GM10266 (cell line): ENCODE measurements at regions not wholly inside any gene's neighbourhood (a gene's known extent, or its start where the extent isn't known, plus 50 kb on each side); places are given as distances from the start of the nearest gene placed in this dataset.
"Not testable (repeated sequence)": the region's sequence is repeated elsewhere in the genome, so short reads cannot be mapped to it uniquely, and the experiment has no call there.

Experiments used
- DNase-seq: peaks from one replicate; pipeline ENCODE4 v3.0.0; 2012; ENCODE audit errors: extremely low spot score
- TF ChIP-seq, protein P1 (sequence below): IDR thresholded peaks from 2 replicates; pipeline ENCODE4 v1.5.1; 2012; ENCODE audit warnings: mild to moderate bottlenecking, low read depth; ENCODE audit not compliant: control insufficient read depth, insufficient read depth; ENCODE audit errors: missing control alignments

DNA sequence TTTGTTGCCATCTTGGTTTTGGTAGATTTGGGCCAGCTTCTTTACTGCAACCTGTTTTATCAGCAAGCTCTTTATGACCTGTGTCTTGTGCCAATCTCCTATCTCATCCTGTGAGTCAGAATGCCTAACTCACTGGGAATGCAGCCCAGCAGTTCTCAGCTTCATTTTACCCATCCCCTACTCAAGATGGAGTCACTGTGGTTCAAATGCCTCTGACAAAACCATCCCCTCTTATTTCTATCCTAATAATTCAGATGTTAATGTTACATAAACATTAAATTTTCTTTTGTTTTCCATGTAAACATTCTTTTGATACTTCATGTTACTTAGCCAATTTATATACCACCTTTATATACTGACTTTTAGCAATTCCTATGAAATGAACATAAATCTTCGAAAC lies 746.3 kb downstream of the CDH18 start:
- no peak for DNase-seq
- TF ChIP-seq, protein P1, sequence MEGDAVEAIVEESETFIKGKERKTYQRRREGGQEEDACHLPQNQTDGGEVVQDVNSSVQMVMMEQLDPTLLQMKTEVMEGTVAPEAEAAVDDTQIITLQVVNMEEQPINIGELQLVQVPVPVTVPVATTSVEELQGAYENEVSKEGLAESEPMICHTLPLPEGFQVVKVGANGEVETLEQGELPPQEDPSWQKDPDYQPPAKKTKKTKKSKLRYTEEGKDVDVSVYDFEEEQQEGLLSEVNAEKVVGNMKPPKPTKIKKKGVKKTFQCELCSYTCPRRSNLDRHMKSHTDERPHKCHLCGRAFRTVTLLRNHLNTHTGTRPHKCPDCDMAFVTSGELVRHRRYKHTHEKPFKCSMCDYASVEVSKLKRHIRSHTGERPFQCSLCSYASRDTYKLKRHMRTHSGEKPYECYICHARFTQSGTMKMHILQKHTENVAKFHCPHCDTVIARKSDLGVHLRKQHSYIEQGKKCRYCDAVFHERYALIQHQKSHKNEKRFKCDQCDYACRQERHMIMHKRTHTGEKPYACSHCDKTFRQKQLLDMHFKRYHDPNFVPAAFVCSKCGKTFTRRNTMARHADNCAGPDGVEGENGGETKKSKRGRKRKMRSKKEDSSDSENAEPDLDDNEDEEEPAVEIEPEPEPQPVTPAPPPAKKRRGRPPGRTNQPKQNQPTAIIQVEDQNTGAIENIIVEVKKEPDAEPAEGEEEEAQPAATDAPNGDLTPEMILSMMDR, result no peak

DNA sequence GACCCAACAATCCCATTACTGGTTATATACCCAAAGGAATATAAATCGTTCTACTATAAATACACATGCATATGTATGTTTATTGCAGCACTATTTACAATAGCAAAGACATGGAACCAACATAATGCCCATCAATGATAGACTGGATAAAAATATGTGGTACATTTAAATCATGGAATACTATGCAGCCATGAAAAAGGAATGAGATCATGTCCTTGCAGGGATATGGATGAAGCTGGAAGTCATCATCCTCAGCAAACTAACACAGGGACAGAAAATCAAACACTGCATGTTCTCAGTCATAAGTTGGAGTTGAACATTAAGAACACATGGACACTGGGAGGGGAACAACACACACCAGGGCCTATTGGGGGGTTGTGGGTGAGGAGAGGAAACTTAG lies 741.8 kb downstream of the CDH18 start:
- DNase-seq, result not testable (repeated sequence)

DNA sequence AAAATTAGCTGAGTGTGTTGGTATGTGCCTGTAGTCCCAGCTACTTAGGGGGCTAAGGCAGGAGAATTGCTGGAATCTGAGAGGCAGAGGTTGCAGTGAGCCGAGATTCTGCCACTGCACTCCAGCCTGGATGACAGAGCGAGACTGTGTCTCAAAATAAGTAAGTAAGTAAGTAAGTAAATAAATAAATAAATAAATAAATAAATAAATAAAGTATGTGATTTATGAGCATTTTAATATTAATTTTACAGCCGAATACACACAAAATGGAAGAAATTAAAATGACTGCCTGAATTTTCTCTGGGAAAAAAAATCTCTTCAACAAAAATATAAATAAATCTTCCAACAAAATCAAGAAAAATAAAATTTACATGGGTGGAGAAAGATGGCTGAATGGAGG lies 740.7 kb downstream of the CDH18 start:
- TF ChIP-seq, protein P1, result no peak
- no peak for DNase-seq

DNA sequence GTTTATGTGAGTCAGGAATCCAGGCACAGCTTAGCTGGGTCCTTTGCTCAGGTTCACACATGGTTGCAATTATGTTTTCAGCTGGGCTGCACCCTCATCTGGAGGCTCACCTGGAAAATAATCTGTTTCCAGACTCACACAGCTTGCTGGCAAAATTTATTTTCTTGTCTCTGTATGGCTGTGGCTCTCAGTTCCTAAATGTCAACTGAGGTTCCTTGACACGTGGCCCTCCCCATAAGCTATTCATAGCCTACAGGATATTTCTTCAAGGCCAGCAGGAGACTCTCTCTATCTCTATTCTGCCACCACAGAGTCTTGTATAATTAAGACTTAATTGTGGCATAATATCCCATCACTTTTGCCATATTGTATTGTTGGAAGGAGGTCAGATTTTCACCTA lies 732.0 kb downstream of the CDH18 start:
- TF ChIP-seq, protein P1, result no peak
- DNase-seq, result no peak

DNA sequence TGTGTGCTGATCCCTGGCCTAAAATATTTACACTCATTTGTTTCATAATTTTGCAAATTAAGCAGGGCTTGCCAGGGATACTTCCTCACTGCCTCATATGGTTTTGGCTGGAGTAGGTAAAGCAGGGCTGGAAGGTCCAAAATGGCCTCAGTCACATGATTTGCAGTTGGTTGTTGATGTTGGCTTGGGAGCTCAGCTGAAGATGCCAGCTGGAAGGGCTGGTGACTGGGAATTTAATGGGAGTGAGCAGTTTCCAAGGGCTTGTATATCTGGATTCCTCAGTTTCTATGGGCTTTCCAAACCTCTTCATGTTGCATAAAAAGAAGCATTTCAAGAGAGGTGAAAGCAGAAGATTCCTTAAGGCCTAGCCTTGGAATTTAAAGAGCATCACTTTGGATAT lies 729.3 kb downstream of the CDH18 start:
- DNase-seq, result no peak
- TF ChIP-seq, protein P1, result no peak

DNA sequence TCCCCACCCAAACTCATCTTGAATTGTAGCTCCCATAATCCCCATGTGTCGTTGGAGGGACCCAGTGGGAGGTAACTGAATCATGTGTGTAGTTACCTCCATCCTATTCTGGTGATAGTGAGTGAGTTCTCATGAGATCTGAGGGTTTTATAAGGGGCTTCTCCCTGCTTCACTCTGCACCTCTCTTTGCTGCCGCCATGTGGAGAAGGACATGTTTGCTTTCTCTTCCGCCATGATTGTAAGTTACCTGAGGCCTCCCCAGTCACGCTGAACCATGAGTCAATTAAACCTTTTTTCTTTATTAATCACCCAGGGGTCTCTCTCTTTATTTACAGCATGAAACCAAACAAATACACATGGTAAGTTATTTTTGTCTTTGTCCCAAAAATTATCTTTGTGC lies 726.1 kb downstream of the CDH18 start:
- no peak for DNase-seq
- TF ChIP-seq, protein P1, result no peak

DNA sequence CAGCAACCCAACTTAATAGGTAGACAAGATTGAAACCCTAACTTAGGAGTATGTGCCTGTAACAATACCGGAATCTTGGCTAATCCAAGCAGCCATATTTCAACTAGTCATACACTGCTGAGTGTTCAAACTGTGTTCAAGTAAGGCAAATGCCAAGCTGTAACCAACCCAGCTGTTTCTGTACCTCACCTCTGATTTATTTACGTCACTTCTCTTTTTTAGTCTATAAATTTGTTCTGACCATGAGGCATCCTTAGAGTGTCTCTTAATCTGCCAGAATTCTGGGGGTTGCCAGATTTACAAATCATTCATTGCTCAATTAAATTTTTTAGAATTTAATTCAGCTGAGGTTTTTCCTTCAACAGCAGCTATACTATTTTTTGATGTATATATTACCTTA lies 723.2 kb downstream of the CDH18 start:
- TF ChIP-seq, protein P1, result no peak
- no peak for DNase-seq

DNA sequence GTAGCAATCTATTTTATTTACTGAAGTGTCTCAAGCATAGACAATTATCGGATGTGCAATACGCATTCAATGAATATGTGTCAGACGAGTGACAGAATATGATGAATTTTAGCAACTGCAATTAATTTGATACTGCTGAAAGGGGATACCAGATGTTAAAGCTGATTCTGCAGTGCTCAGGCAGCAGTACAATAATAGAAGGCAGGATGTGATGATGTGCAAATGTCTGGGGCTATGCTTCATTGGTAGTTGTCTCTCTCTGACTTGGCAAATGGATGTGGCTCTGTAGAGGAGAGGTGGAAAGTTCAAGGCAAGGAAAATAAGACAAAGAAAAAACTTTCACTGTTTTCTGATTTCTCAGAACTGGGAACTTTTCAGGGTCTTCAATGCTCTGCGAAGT lies 721.2 kb downstream of the CDH18 start:
- no peak for DNase-seq
- TF ChIP-seq, protein P1, result no peak
